ENCODE measurements at regions not wholly inside any gene's neighbourhood (a gene's known extent, or its start where the extent isn't known, plus 50 kb on each side); places are given as distances from the start of the nearest gene placed in this dataset.

- TF ChIP-seq CTCF (conservative IDR thresholded peaks at IDR 0.05; ENCODE audit: low read depth, low read length) (no peak), EZH2 (IDR thresholded peaks at IDR 0.05; ENCODE audit: low read length, unreplicated experiment) (no peak)
These were observed 76.2 kb upstream of the CHD1 start for GRCh38 chr5:99004960-99005359.

Data from PC-3 (cell line).